ENCODE measurements at regions not wholly inside any gene's neighbourhood (a gene's known extent, or its start where the extent isn't known, plus 50 kb on each side); places are given as distances from the start of the nearest gene placed in this dataset.

- peak in 1 of 3 experiments; percentile 54 for DNase-seq
Observed at GRCh38 chr13:86201477-86201876, 402.3 kb upstream of the SLITRK6 start.

GRCh38 chr13:86193281-86193680, 394.1 kb upstream of the SLITRK6 start:
- no peak for DNase-seq

- DNase-seq = no peak
Observed at GRCh38 chr13:86188170-86188569, 389.0 kb upstream of the SLITRK6 start.

GRCh38 chr13:86185636-86186035, 386.4 kb upstream of the SLITRK6 start:
- DNase-seq = no peak

- no peak for DNase-seq
Observed at GRCh38 chr13:86185107-86185506, 385.9 kb upstream of the SLITRK6 start.

- peak in 1 of 3 experiments; percentile 59 for DNase-seq
Observed at GRCh38 chr13:86174622-86175021, 375.4 kb upstream of the SLITRK6 start.

GRCh38 chr13:86172961-86173360, 373.7 kb upstream of the SLITRK6 start:
- DNase-seq = no peak

GRCh38 chr13:86161257-86161656, 362.0 kb upstream of the SLITRK6 start:
- no peak for DNase-seq

- DNase-seq = no peak
Observed at GRCh38 chr13:86155756-86156155, 356.5 kb upstream of the SLITRK6 start.

GRCh38 chr13:86142080-86142479, 342.9 kb upstream of the SLITRK6 start:
- no peak for DNase-seq

GRCh38 chr13:86135856-86136255, 336.6 kb upstream of the SLITRK6 start:
- peak in 1 of 3 experiments; percentile 54 for DNase-seq

GRCh38 chr13:86121881-86122280, 322.7 kb upstream of the SLITRK6 start:
- DNase-seq = no peak

GRCh38 chr13:86109107-86109506, 309.9 kb upstream of the SLITRK6 start:
- DNase-seq = no peak

GRCh38 chr13:86108334-86108733, 309.1 kb upstream of the SLITRK6 start:
- no peak for DNase-seq

GRCh38 chr13:86098511-86098910, 299.3 kb upstream of the SLITRK6 start:
- peak in 2 of 3 experiments; percentile 76 to 98 for DNase-seq

GRCh38 chr13:86095351-86095750, 296.1 kb upstream of the SLITRK6 start:
- no peak for DNase-seq

GRCh38 chr13:86090181-86090580, 291.0 kb upstream of the SLITRK6 start:
- no peak for DNase-seq

- no peak for DNase-seq
Observed at GRCh38 chr13:86087244-86087643, 288.0 kb upstream of the SLITRK6 start.

- peak in 1 of 3 experiments; percentile 63 for DNase-seq
Observed at GRCh38 chr13:86085890-86086289, 286.7 kb upstream of the SLITRK6 start.

GRCh38 chr13:86082121-86082520, 282.9 kb upstream of the SLITRK6 start:
- peak in 1 of 3 experiments; percentile 45 for DNase-seq

GRCh38 chr13:86080340-86080995, 281.2 kb upstream of the SLITRK6 start:
- no peak for DNase-seq

GRCh38 chr13:86066611-86067365, 267.6 kb upstream of the SLITRK6 start:
- DNase-seq = no peak

- DNase-seq = no peak
Observed at GRCh38 chr13:86052141-86052540, 252.9 kb upstream of the SLITRK6 start.
